ENCODE measurements at regions not wholly inside any gene's neighbourhood (a gene's known extent, or its start where the extent isn't known, plus 50 kb on each side); places are given as distances from the start of the nearest gene placed in this dataset.

DNA sequence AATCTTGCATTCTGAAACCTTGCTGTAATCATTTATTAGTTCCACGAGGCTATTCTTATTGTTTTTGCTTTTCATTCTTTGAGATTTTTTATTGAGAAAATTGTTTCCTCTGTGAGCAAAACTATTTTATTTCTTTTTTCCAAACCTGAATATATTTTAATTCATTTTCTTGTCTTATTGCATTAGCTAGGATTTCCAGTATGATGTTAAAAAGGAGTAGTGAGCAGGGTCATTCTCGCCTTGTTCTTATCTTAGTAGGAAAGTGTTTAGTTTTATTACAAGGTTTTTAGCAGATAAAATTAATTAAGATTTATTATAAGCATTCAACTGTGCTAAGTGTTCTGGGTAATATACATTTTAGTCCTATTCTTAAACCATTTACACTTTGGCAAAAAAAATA, 214.6 kb upstream of the KLF6 start:
- no peak for FAIRE-seq
- no peak for DNase-seq (ENCODE audit: insufficient read length)
- TF ChIP-seq POLR2A (IDR thresholded peaks at IDR 0.05; ENCODE audit: low read depth, low read length) (no peak), TAF1 (IDR thresholded peaks at IDR 0.05; ENCODE audit: borderline replicate concordance, low read depth, low read length) (no peak), POLR2AphosphoS5 (IDR thresholded peaks at IDR 0.05; ENCODE audit: low read depth, low read length) (no peak)

DNA sequence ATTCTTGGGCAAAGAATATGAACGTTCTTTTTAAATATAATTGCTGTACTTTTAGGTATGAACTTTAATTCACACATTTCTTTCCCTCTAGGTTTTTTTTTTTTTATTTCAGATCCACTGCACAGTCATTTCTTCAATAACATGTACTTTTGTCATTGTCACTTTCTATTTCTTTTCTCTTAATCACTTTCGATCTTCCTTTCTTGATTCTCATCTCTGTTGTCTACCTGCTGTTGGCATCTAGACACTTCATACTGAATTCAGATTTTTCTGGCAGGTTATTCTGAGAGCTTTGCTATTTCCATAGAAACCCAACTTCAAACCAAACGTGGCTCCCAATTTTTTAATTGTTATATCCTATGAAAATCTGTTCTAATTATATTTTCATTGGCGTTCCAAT, 211.7 kb upstream of the KLF6 start:
- DNase-seq (ENCODE audit: insufficient read length) (no peak), FAIRE-seq (no peak)
- no peak for TF ChIP-seq POLR2AphosphoS5 (IDR thresholded peaks at IDR 0.05; ENCODE audit: low read depth, low read length)
- TF ChIP-seq POLR2A (IDR thresholded peaks at IDR 0.05; ENCODE audit: low read depth, low read length), result no peak
- TF ChIP-seq TAF1 (IDR thresholded peaks at IDR 0.05; ENCODE audit: borderline replicate concordance, low read depth, low read length), result no peak

DNA sequence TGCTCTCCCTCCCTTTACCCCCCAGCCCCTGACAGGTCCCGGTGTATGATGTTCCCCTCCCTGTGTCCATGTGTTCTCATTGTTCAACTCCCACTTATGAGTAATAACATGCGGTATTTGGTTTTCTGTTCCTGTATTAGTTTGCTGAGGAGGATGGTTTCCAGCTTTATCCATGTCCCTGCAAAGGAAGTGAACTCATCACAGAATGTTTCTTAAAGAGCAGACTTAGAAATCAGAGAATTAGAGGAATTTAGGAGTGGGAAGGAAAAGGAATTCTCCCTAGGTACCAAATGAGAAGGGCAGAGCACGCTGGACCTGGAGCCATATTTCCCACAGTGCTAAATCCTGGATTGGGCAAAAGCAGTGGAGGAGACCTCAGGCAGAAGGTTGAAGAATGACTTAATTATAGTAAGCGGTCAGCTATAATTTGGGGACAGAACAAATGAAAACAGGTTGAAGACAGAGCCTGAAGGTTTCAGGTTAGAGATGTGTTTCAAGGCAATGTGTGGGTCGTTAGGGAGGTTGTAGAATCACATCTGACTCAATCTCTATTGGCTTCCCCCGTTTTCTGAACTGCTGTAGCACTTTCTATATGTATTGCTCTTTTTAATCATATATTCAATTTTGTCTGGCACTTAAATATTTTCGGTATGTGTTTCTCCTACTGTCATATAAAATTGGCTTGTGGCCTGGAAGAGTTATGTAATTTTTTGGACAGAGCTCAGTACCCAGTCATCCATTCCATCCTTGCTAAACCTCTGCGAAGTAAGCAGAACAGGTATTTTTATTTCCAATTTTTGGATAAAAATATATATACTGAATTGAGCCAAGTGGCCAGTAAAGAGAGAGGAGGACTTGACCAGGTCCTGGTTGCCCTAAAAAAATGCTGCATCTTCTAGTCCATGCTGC, 210.5 kb upstream of the KLF6 start:
- DNase-seq (ENCODE audit: insufficient read length) (no peak), FAIRE-seq (no peak)
- TF ChIP-seq TAF1 (IDR thresholded peaks at IDR 0.05; ENCODE audit: borderline replicate concordance, low read depth, low read length), result no peak
- no peak for TF ChIP-seq POLR2AphosphoS5 (IDR thresholded peaks at IDR 0.05; ENCODE audit: low read depth, low read length)
- no peak for TF ChIP-seq POLR2A (IDR thresholded peaks at IDR 0.05; ENCODE audit: low read depth, low read length)

DNA sequence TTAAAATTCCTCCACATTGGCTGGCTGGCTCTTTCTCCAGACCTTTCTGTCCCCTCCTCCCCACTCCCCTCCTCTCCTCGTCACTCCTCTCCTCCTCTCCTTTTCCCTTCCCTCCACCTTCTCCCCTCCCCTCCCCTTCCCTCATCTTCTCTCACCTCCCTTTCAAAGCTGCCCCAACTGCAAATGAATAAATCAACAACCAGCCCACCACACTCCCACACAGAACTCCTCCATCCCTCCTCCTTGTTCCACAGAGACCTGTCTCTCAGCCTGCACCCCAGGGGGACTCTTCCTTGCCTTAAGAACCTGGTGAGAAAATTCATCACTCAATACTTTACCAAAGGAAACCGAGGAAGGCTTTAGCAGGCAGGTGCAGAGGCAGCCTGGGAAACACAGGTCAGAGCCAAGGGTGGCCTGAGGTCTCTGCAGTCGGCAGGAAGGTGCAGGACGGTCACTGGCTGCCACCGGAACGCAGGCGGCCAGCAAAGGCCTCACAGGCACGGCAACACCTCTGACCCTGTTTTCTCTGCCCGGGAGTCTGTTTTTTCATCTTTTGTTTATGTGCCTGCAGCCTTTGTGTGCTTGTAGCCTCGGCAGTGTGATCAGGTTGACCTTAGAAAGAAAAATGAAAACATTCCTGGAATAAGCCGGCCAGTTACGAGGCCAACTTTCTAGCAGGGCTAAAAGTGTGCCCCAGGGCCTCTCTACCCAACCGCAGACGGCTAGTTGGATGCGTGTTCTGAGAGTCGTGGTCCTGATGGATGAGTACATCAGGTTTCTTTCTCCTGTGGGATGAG, 207.6 kb upstream of the KLF6 start:
- no peak for DNase-seq (ENCODE audit: insufficient read length)
- no peak for FAIRE-seq
- TF ChIP-seq POLR2AphosphoS5 (IDR thresholded peaks at IDR 0.05; ENCODE audit: low read depth, low read length) (no peak), TAF1 (IDR thresholded peaks at IDR 0.05; ENCODE audit: borderline replicate concordance, low read depth, low read length) (no peak), POLR2A (IDR thresholded peaks at IDR 0.05; ENCODE audit: low read depth, low read length) (no peak)

DNA sequence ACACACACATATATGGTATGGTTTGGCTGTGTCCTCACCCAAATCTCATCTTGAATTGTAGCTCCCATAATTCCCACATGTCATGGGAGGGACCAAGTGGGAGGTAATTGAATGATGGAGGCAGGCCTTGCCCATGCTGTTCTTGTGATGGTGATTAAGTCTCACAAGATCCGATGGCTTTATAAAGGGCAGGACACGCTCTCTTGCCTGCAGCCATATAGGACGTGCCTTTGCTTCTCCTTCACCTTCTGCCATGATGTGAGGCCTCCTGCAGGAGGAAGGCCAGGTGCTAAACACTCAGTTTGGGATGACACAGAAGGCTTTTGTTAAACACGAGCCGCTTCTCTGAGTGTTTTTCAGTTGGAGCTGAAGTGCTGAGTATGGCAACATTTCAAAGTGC, 205.3 kb upstream of the KLF6 start:
- DNase-seq (ENCODE audit: insufficient read length), result no peak
- TF ChIP-seq TAF1 (IDR thresholded peaks at IDR 0.05; ENCODE audit: borderline replicate concordance, low read depth, low read length), result no peak
- TF ChIP-seq POLR2AphosphoS5 (IDR thresholded peaks at IDR 0.05; ENCODE audit: low read depth, low read length), result no peak
- TF ChIP-seq POLR2A (IDR thresholded peaks at IDR 0.05; ENCODE audit: low read depth, low read length), result no peak
- FAIRE-seq, result no peak

DNA sequence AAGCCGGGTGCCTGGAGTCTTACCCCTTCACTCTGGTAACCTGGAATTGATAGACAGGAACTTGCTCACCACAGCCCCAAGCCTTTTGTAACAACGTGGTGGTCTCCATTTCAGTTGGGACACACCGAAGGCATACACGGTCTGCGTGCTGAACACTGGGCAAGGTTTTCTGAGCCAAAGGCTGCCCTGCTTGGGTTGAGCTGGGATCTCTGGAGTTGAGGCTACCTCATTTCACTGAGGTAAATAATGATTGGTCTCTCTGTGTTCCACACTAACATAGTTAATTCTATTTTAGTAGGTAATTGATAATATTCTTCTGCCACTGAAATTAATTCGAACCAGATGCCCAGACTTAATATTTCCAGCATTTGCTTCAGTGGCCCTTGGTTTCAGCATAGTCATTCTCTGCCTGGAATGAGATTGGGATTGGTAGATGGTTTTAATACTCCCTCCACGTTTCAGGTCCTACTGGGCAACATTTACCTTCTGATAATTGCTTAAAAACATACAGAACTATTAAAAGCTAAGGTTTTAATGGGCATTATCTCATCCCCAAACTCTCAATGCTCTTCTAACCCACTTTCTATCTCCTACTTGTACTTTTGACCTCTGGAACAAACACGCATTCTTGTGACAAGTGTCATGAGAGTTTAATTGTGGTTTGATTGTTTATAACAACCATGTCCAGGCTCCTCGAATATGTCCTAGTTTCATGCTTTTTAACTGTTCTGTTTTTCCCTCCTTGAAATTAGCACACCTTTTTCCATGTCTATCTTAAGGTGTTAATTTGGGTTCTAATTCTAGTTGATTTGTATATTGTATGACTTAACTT, 202.3 kb upstream of the KLF6 start:
- DNase-seq (ENCODE audit: insufficient read length), result no peak
- no peak for FAIRE-seq
- no peak for TF ChIP-seq POLR2A (IDR thresholded peaks at IDR 0.05; ENCODE audit: low read depth, low read length)
- no peak for TF ChIP-seq TAF1 (IDR thresholded peaks at IDR 0.05; ENCODE audit: borderline replicate concordance, low read depth, low read length)
- TF ChIP-seq POLR2AphosphoS5 (IDR thresholded peaks at IDR 0.05; ENCODE audit: low read depth, low read length), result no peak

DNA sequence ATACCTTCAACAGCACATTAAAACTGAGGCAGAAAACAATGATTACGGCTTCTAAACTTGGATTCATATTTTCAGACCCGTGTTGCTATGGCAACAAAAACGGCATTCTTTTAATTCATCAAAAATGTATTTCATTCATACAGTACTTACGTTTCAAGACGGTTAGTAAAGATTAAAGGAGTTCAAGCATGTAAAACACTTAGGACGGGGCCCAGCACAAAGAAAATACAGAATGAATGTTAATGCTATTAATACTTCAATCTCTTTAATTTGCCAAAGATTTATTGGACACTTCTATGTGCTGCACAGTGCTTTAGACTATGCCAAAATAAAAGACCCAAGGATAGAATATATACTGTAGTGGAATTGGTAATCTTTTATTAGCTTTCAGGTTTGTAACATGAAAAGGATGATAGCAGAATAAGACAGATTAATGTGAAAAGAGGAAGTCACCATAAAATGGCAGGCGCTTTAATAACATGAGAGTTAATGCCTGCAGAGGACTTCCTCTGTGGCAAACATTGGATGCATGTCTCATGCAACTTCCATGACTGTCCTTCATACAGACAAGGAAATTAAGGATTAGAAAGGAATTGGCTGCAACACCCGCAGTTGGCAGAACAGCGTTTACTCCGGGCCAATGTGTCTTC, 201.6 kb upstream of the KLF6 start:
- no peak for DNase-seq (ENCODE audit: insufficient read length)
- TF ChIP-seq POLR2A (IDR thresholded peaks at IDR 0.05; ENCODE audit: low read depth, low read length) (no peak), POLR2AphosphoS5 (IDR thresholded peaks at IDR 0.05; ENCODE audit: low read depth, low read length) (no peak), TAF1 (IDR thresholded peaks at IDR 0.05; ENCODE audit: borderline replicate concordance, low read depth, low read length) (no peak)
- FAIRE-seq, result no peak

DNA sequence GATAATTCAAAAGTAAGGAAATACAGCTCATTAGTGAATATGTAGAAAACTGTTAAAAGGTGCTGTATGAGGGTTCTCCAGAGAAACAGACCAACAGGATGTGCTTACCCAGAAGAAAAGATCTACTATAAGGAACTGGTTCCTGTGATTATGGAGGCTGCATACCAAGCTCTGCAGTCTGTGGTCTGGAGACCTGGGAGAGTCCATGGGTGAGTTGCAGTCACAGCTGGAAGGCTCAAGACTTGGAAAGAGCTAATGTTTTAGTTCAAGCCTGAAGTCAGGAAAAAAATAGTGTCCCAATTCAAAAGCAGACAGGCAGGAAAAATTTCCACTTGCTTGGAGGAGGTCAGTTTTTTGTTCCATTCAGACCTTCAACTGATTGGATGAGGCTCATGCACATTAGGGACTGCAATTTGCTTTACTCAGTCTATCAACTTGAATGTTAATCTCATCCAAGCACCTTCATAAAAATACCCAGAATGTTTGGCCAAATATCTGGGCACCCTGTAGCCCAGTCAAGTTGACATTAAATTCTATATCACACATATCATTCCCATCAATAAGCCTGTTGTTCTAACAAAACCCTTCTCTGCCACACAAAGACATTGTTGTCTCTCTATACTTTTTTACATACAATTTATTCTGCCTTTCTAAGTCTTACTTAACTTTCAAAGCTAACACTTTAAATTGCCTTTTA, 197.9 kb upstream of the KLF6 start:
- DNase-seq (ENCODE audit: insufficient read length) (no peak), FAIRE-seq (no peak)

DNA sequence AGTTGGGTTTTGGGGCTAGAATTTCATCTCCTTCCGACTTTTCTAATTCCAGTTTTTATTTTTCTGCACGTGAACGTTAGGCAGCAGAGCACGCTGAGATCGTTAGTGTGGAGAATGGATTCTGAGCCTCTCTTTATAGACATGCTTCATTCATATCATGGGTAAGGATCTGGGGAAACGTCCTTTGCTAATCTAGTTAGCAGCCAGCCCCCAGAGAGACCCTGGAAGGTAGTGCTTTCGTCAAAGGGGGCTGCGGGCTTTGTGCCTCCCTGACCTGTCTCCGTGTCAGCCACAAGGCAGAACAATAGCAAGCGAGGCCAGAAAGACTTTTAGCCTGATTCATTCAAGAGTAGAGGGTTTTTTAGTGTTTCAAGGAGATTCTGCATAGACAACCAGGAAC, 196.3 kb upstream of the KLF6 start:
- FAIRE-seq, result no peak
- no peak for TF ChIP-seq POLR2AphosphoS5 (IDR thresholded peaks at IDR 0.05; ENCODE audit: low read depth, low read length)
- TF ChIP-seq TAF1 (IDR thresholded peaks at IDR 0.05; ENCODE audit: borderline replicate concordance, low read depth, low read length), result no peak
- TF ChIP-seq POLR2A (IDR thresholded peaks at IDR 0.05; ENCODE audit: low read depth, low read length), result no peak
- DNase-seq (ENCODE audit: insufficient read length), result no peak

More for the DNA sequence above, 197.9 kb upstream of the KLF6 start:
- TF ChIP-seq POLR2AphosphoS5 (IDR thresholded peaks at IDR 0.05; ENCODE audit: low read depth, low read length), result no peak
- no peak for TF ChIP-seq POLR2A (IDR thresholded peaks at IDR 0.05; ENCODE audit: low read depth, low read length)
- TF ChIP-seq TAF1 (IDR thresholded peaks at IDR 0.05; ENCODE audit: borderline replicate concordance, low read depth, low read length), result no peak

DNA sequence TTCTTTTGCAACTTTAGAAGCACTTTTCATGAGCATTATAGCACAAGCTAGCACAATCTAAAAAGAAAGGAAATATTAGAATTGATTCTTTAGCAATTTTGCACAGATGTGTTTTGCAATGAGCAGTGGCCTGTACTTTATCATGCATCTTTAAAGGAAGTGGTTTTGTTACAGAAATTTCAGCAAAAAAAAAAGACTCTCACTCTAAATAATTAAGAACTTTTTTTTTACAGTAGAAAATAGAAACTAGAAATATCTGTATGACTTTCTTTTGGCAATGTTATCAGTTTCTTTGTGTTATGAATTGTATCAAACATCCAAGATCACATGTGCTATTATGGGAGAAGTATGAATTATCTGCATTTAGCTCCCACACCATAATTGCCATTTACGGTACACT, 195.7 kb upstream of the KLF6 start:
- DNase-seq (ENCODE audit: insufficient read length), result no peak
- TF ChIP-seq TAF1 (IDR thresholded peaks at IDR 0.05; ENCODE audit: borderline replicate concordance, low read depth, low read length) (no peak), POLR2AphosphoS5 (IDR thresholded peaks at IDR 0.05; ENCODE audit: low read depth, low read length) (no peak), POLR2A (IDR thresholded peaks at IDR 0.05; ENCODE audit: low read depth, low read length) (no peak)
- FAIRE-seq, result no peak

All from GM12892 (cell line).